Stomach (tissue), 8 donors: ENCODE measurements at regions not wholly inside any gene's neighbourhood (a gene's known extent, or its start where the extent isn't known, plus 50 kb on each side); places are given as distances from the start of the nearest gene placed in this dataset.

Experiments used
- DNase-seq, 2 donors: peaks; one replicate each; pipeline versions ENCODE4 v3.0.0 to v3.0.0-alpha.2; 2013 to 2019
- H3K27ac ChIP-seq, 5 donors: fragments of 200-600 bp in 4 of 5; sonication (generic) in 4 of 5; one replicate each; pipeline ENCODE4 v1.5.1; 2013 to 2019; ENCODE audit warnings: mild to moderate bottlenecking in 1 of 5, moderate library complexity in 1 of 5
- H3K27me3 ChIP-seq, 3 donors: fragments of 200-600 bp; sonication (generic); one replicate each; pipeline ENCODE4 v1.5.1; 2017 to 2019; ENCODE audit warnings: mixed run types in 1 of 3
- H3K36me3 ChIP-seq, 4 donors: fragments of 200-600 bp; sonication (generic); 1 replicate in 3 of 4; 2 replicates in 1 of 4; pipeline ENCODE4 v1.5.1; 2016 to 2019
- H3K4me1 ChIP-seq, 4 donors: fragments of 200-600 bp; sonication (generic); one replicate each; pipeline ENCODE4 v1.5.1; 2016 to 2019
- H3K4me3 ChIP-seq, 4 donors: fragments of 200-600 bp; sonication (generic) in 3 of 4; one replicate each; pipeline ENCODE4 v1.5.1; 2016 to 2019; ENCODE audit warnings: mild to moderate bottlenecking in 1 of 4
- H3K9me3 ChIP-seq, 4 donors: fragments of 200-600 bp; sonication (generic); one replicate each; pipeline ENCODE4 v1.5.1; 2016 to 2019
- CTCF ChIP-seq, 7 experiments: fragments of 450-650 bp in 4 of 7; fragments of 200-600 bp in 3 of 7; sonication (generic) in 3 of 7; IDR thresholded peaks; one replicate each; pipeline ENCODE4 v1.5.1; 2016 to 2019; ENCODE audit warnings: antibody characterized with exemption in 7 of 7, control low read depth in 2 of 7, mild to moderate bottlenecking in 1 of 7
- EP300 ChIP-seq: sonication (generic); formaldehyde crosslinking; IDR thresholded peaks from one replicate; pipeline ENCODE4 v1.6.1; 2017; ENCODE audit warnings: antibody characterized with exemption
- POLR2A ChIP-seq, 4 donors: fragments of 450-650 bp; IDR thresholded peaks; one replicate each; pipeline ENCODE4 v1.6.1; 2016; ENCODE audit warnings: antibody characterized with exemption in 4 of 4, control low read depth in 2 of 4, mild to moderate bottlenecking in 1 of 4, moderate library complexity in 1 of 4
- POLR2AphosphoS5 ChIP-seq, 3 donors: sonication (generic); formaldehyde crosslinking; IDR thresholded peaks; one replicate each; pipeline ENCODE4 v1.6.1; 2016; ENCODE audit warnings: antibody characterized with exemption in 3 of 3
- WGBS, 5 donors: extraction: QIAGEN DNeasy Blood & Tissue Kit in 3 of 5; methylation state at CpG; one replicate each; pipeline versions ENCODE4 v1.1.5 to v1.1.7; 2013 to 2018; 5-methylcytosine and 5-hydroxymethylcytosine counted together
- intact Hi-C: fragments of 100-400 bp; cut with DNase I; formaldehyde crosslinking; loops from one replicate; pipeline ENCODE4 v1.15.1; 2023; ENCODE audit warnings: low total_unique reads
- donor health status: healthy with polysubstance abuse.
- donor health status: Bipolar disorder and iron deficiency.
- donor health status: healthy.

- TF ChIP-seq EP300, result no peak
- TF ChIP-seq CTCF (IDR thresholded peaks at IDR 0.05), result no peak
- no peak for TF ChIP-seq POLR2A (IDR thresholded peaks at IDR 0.05)
- no peak for TF ChIP-seq POLR2AphosphoS5 (IDR thresholded peaks at IDR 0.05)
- H3K36me3 ChIP-seq, result no peaks in the 10 kb centered on the region
- WGBS, 5 donors, result 53 to 67% (median 65%) methylated on average over 6 of the region's 6 CpGs
- H3K4me1 ChIP-seq, result no peaks in the 10 kb centered on the region
- no peak overlapping the region for H3K4me3 ChIP-seq
- H3K27ac ChIP-seq, result no peak overlapping the region
- DNase-seq, result no peak
- intact Hi-C loops, result no loop called here
- no peaks in the 10 kb centered on the region for H3K27me3 ChIP-seq
- H3K9me3 ChIP-seq, result no peaks in the 10 kb centered on the region
Measured at GRCh38 chr14:97757491-97757890, 960.3 kb downstream of the VRK1 start.

GRCh38 chr14:97760050-97760449, 962.9 kb downstream of the VRK1 start:
- Histone ChIP-seq H3K27me3 (no peaks in the 10 kb centered on the region), H3K4me1 (no peaks in the 10 kb centered on the region), H3K27ac (no peak overlapping the region), H3K9me3 (no peaks in the 10 kb centered on the region), H3K36me3 (no peaks in the 10 kb centered on the region), H3K4me3 (no peak overlapping the region)
- WGBS, 5 donors, result 72 to 96% (median 86%) methylated on average over 1 of the region's 1 CpG
- no peak for DNase-seq
- TF ChIP-seq POLR2AphosphoS5 (IDR thresholded peaks at IDR 0.05) (no peak), EP300 (no peak), POLR2A (IDR thresholded peaks at IDR 0.05) (no peak), CTCF (IDR thresholded peaks at IDR 0.05) (no peak)
- intact Hi-C loops, result no loop called here

GRCh38 chr14:97762386-97762785, 965.2 kb downstream of the VRK1 start:
- H3K27ac ChIP-seq, result no peak overlapping the region
- 57 to 69% (median 59%) methylated on average over 5 of the region's 5 CpGs for WGBS, 5 donors
- TF ChIP-seq EP300 (no peak), CTCF (IDR thresholded peaks at IDR 0.05) (no peak), POLR2AphosphoS5 (IDR thresholded peaks at IDR 0.05) (no peak), POLR2A (IDR thresholded peaks at IDR 0.05) (no peak)
- H3K9me3 ChIP-seq, result no peaks in the 10 kb centered on the region
- no peaks in the 10 kb centered on the region for H3K36me3 ChIP-seq
- no peaks in the 10 kb centered on the region for H3K27me3 ChIP-seq
- no peak for DNase-seq
- intact Hi-C loops, result no loop called here
- no peaks in the 10 kb centered on the region for H3K4me1 ChIP-seq
- no peak overlapping the region for H3K4me3 ChIP-seq

GRCh38 chr14:97771340-97772045, 974.3 kb downstream of the VRK1 start:
- Histone ChIP-seq H3K36me3 (no peaks in the 10 kb centered on the region), H3K9me3 (no peaks in the 10 kb centered on the region), H3K4me1 (no peaks in the 10 kb centered on the region), H3K4me3 (no peak overlapping the region), H3K27me3 (no peaks in the 10 kb centered on the region), H3K27ac (no peak overlapping the region)
- 56 to 79% (median 72%) methylated on average over 8 of the region's 8 CpGs for WGBS, 5 donors
- TF ChIP-seq CTCF (IDR thresholded peaks at IDR 0.05) (no peak), EP300 (no peak), POLR2AphosphoS5 (IDR thresholded peaks at IDR 0.05) (no peak)
- no peak for DNase-seq
- intact Hi-C loops, result no loop called here
